ENCODE measurements at regions not wholly inside any gene's neighbourhood (a gene's known extent, or its start where the extent isn't known, plus 50 kb on each side); places are given as distances from the start of the nearest gene placed in this dataset.

DNA sequence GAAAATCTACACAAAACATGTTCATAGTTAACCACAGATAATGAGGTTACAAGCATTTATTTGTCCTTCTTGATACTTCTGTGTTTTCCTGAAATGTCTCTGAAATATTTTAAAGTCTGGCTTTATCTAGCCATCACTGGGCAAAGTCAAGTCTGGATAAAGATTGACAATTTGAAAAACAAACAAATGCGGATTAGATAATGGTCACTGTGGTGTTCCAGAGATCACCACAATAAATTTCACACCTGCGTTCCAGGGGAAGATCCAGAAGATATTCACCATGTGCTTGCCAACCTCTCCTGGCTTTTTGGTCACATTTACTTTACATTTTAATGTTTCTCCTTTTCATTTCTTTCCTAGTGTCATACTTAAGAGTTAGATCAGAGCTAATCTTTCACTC is 109.7 kb upstream of the CCDC28A start:
- in situ Hi-C loops (cut with MboI) (no loop called here), intact Hi-C loops (cut with micrococcal nuclease; ENCODE audit: unreplicated experiment) (loop anchor here (5.0 kb wide), 1 partner anchor 767 kb away; no protein-coding TSS in a partner anchor)
- Histone ChIP-seq H3K36me3 (ENCODE audit: control insufficient read depth in 2 of 2, insufficient read depth in 2 of 2, low read length in 1 of 2) (no peaks in the 10 kb centered on the region), H3K27me3 (replicated peaks in 1 of 2; ENCODE audit: control insufficient read depth in 2 of 2, insufficient read depth in 2 of 2, low read length in 1 of 2) (peaks cover 0 to 3% of the 10 kb centered on the region in 2 experiments; a peak in 1 of 4 replicates), H4K20me1 (ENCODE audit: control insufficient read depth, insufficient read depth) (no peaks in the 10 kb centered on the region), H3K79me2 (ENCODE audit: control insufficient read depth, insufficient read depth, low read length) (no peaks in the 10 kb centered on the region), H3K27ac (ENCODE audit: control insufficient read depth, insufficient read depth) (no peak overlapping the region), H2AFZ (ENCODE audit: control insufficient read depth, low read depth, low read length) (no peak overlapping the region), H3K4me2 (ENCODE audit: control insufficient read depth, insufficient read depth) (no peak overlapping the region), H3K4me3 (no peak overlapping the region), H3K9me3 (replicated peaks; ENCODE audit: control insufficient read depth, insufficient read depth, low read length) (no peaks in the 10 kb centered on the region), H3K4me1 (ENCODE audit: control insufficient read depth, insufficient read depth, low read length) (no peaks in the 10 kb centered on the region), H3K9ac (ENCODE audit: control insufficient read depth, insufficient read depth, low read length) (no peak overlapping the region)
- no peak for FAIRE-seq
- BruUV-seq (replicated peaks) = no TSS peak
- POLR2A ChIA-PET = interaction anchor here (1.0 to 1.7 kb wide), 4 partner anchors 8 to 23 kb away, joined by 4 to 7 read pairs (median 4); no protein-coding TSS in a partner anchor
- DNase-seq (ENCODE audit: low read depth, low spot score) = no peak
- RAD21 ChIA-PET (ENCODE audit: unreplicated experiment) = interaction anchor here (1.1 to 1.8 kb wide), 4 partner anchors 8 to 75 kb away, joined by 3 to 5 read pairs (median 4); no protein-coding TSS in a partner anchor
- 41% methylated on average over 2 of the region's 2 CpGs for WGBS (ENCODE audit: insufficient coverage, insufficient replicate concordance, low lambda C conversion rate, missing lambda C conversion rate)
- no peak for TF ChIP-seq ZNF207 (IDR thresholded peaks at IDR 0.05; ENCODE audit: borderline replicate concordance)
- no peak for TF ChIP-seq SMAD5 (IDR thresholded peaks at IDR 0.05; ENCODE audit: low read depth)
- TF ChIP-seq, protein P1, sequence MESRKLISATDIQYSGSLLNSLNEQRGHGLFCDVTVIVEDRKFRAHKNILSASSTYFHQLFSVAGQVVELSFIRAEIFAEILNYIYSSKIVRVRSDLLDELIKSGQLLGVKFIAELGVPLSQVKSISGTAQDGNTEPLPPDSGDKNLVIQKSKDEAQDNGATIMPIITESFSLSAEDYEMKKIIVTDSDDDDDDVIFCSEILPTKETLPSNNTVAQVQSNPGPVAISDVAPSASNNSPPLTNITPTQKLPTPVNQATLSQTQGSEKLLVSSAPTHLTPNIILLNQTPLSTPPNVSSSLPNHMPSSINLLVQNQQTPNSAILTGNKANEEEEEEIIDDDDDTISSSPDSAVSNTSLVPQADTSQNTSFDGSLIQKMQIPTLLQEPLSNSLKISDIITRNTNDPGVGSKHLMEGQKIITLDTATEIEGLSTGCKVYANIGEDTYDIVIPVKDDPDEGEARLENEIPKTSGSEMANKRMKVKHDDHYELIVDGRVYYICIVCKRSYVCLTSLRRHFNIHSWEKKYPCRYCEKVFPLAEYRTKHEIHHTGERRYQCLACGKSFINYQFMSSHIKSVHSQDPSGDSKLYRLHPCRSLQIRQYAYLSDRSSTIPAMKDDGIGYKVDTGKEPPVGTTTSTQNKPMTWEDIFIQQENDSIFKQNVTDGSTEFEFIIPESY (IDR thresholded peaks at IDR 0.05) = no peak
- no peak for TF ChIP-seq NBN (IDR thresholded peaks at IDR 0.05)
- no peak for TF ChIP-seq RB1 (IDR thresholded peaks at IDR 0.05; ENCODE audit: borderline replicate concordance)
- no peak for TF ChIP-seq CBX5 (IDR thresholded peaks at IDR 0.05; ENCODE audit: low read depth)
- TF ChIP-seq ZBED1 (IDR thresholded peaks at IDR 0.05; ENCODE audit: borderline replicate concordance) = no peak
- no peak for TF ChIP-seq CBFB (IDR thresholded peaks at IDR 0.05; ENCODE audit: low read depth)
- no peak for TF ChIP-seq TARDBP (IDR thresholded peaks at IDR 0.05; ENCODE audit: borderline replicate concordance)
- no peak for TF ChIP-seq CREB1 (IDR thresholded peaks at IDR 0.05; ENCODE audit: low read depth)
- TF ChIP-seq E4F1 (IDR thresholded peaks at IDR 0.05; ENCODE audit: borderline replicate concordance, partially characterized antibody) = no peak
- no peak for TF ChIP-seq USF2 (IDR thresholded peaks at IDR 0.05; ENCODE audit: borderline replicate concordance, low read depth, low read length)
- SMC1A ChIA-PET (ENCODE audit: uncharacterized antibody, unreplicated experiment) = interaction anchor here (0.8 to 2.7 kb wide), 6 partner anchors 9 to 84 kb away, joined by 3 to 32 read pairs (median 6); no protein-coding TSS in a partner anchor
- no peak for ATAC-seq
- CTCF ChIA-PET = interaction anchor here (0.6 to 2.3 kb wide), 5 partner anchors 10 to 116 kb away, joined by 3 to 13 read pairs (median 4); no protein-coding TSS in a partner anchor

Measured in GM12878 (cell line).